PC-3 (cell line): ENCODE measurements at regions not wholly inside any gene's neighbourhood (a gene's known extent, or its start where the extent isn't known, plus 50 kb on each side); places are given as distances from the start of the nearest gene placed in this dataset.
"Not testable (repeated sequence)": the region's sequence is repeated elsewhere in the genome, so short reads cannot be mapped to it uniquely, and the experiment has no call there.

ENCODE experiments used
- ATAC-seq: fragments of 200-7000 bp; cut with Tn5 transposase; 2 replicates; pipeline ENCODE4 v1.9.1; 2020; ENCODE audit warnings: mild to moderate bottlenecking, moderate library complexity
- BruUV-seq: library from RNA; stranded (reverse); fragments of 400-500 nt; replicated peaks from 2 replicates; lab custom pipeline; 2021; lab: Mats Ljungman, UMichigan
- CTCF ChIA-PET: fragments of 300-600 bp; sonication (Branson Sonifier 250); formaldehyde crosslinking; loops from one replicate; lab custom pipeline; 2022; ENCODE audit warnings: antibody characterized with exemption; lab: Charles Lee
- POLR2A ChIA-PET: fragments of 300-600 bp; sonication (Branson Sonifier 250); formaldehyde crosslinking; loops from one replicate; lab custom pipeline; 2022; ENCODE audit warnings: antibody characterized with exemption; ENCODE audit not compliant: unreplicated experiment; lab: Charles Lee
- DNase-seq: peaks from one replicate; pipeline ENCODE4 v3.0.0-alpha.2; 2015
- H2AFZ ChIP-seq: fragments of 300-600 bp; sonication (generic); 2 replicates; pipeline ENCODE4 v1.6.0; 2016; ENCODE audit warnings: antibody characterized with exemption, low read length
- H3F3A ChIP-seq: fragments of 300-600 bp; sonication (generic); one replicate; pipeline ENCODE4 v1.6.0; 2017; ENCODE audit warnings: antibody characterized with exemption, low read length, control low read depth, mild to moderate bottlenecking; ENCODE audit not compliant: unreplicated experiment
- H3K27ac ChIP-seq: fragments of 300-600 bp; sonication (generic); 2 replicates; pipeline ENCODE4 v1.5.1; 2016; ENCODE audit warnings: mild to moderate bottlenecking, low read length
- H3K27me3 ChIP-seq: fragments of 300-600 bp; sonication (generic); 2 replicates; pipeline ENCODE4 v1.6.1; 2016; ENCODE audit warnings: low read length, mixed read lengths
- H3K36me3 ChIP-seq: fragments of 300-600 bp; sonication (generic); 2 replicates; pipeline ENCODE4 v1.6.1; 2016; ENCODE audit warnings: low read depth, mixed run types, low read length, mixed read lengths
- H3K4me1 ChIP-seq: fragments of 300-600 bp; sonication (generic); 2 replicates; pipeline ENCODE4 v1.5.1; 2016; ENCODE audit warnings: low read length; ENCODE audit not compliant: insufficient read depth
- H3K4me2 ChIP-seq: fragments of 300-600 bp; sonication (generic); 2 replicates; pipeline ENCODE4 v1.6.0; 2016; ENCODE audit warnings: low read length
- H3K4me3 ChIP-seq: fragments of 300-600 bp; sonication (generic); 2 replicates; pipeline ENCODE4 v1.5.1; 2016; ENCODE audit warnings: mild to moderate bottlenecking, low read length, mixed read lengths
- H3K79me2 ChIP-seq: fragments of 300-600 bp; sonication (generic); 2 replicates; pipeline ENCODE4 v1.6.1; 2017; ENCODE audit warnings: low read length, mixed read lengths
- H3K9ac ChIP-seq: fragments of 300-600 bp; sonication (generic); 2 replicates; pipeline ENCODE4 v1.6.0; 2016; ENCODE audit warnings: mild to moderate bottlenecking, low read length
- H3K9me2 ChIP-seq: fragments of 300-600 bp; sonication (generic); replicated peaks from 2 replicates; pipeline ENCODE4 v1.6.1; 2016; ENCODE audit warnings: mixed run types, low read length, mixed read lengths
- H3K9me3 ChIP-seq: fragments of 300-600 bp; sonication (generic); 2 replicates; pipeline ENCODE4 v1.6.1; 2016; ENCODE audit warnings: low read length, mixed read lengths
- H4K20me1 ChIP-seq: fragments of 300-600 bp; sonication (generic); 2 replicates; pipeline ENCODE4 v1.6.1; 2016; ENCODE audit warnings: low read length, mixed read lengths
- EZH2 ChIP-seq: fragments of 300-600 bp; sonication (generic); IDR thresholded peaks from one replicate; pipeline ENCODE4 v1.6.1; 2017; ENCODE audit warnings: antibody characterized with exemption, mild to moderate bottlenecking, low read length; ENCODE audit not compliant: unreplicated experiment
- EZH2phosphoT487 ChIP-seq: fragments of 300-600 bp; sonication (generic); IDR thresholded peaks from 2 replicates; pipeline ENCODE4 v1.6.1; 2018; ENCODE audit warnings: mild to moderate bottlenecking, antibody characterized with exemption, low read length, borderline replicate concordance
- intact Hi-C: fragments of 100-400 bp; cut with micrococcal nuclease; formaldehyde crosslinking; loops from 2 replicates; pipeline ENCODE4 v1.9.0; 2023
- TF ChIP-seq, protein P1 (sequence below): fragments of 300-600 bp; sonication (generic); conservative IDR thresholded peaks from 2 replicates; pipeline ENCODE4 v1.5.1; 2017; ENCODE audit warnings: antibody characterized with exemption, low read depth, mild to moderate bottlenecking, low read length

- no peak overlapping the region for H3K27ac ChIP-seq
- H3K36me3 ChIP-seq, result no peaks in the 10 kb centered on the region
- no peaks in the 10 kb centered on the region for H3K9me3 ChIP-seq
- no peak overlapping the region for H2AFZ ChIP-seq
- DNase-seq (no peak), ATAC-seq (no peak)
- H3K4me2 ChIP-seq, result no peak overlapping the region
- CTCF ChIA-PET, result no interaction called here
- no TSS peak for BruUV-seq
- H3F3A ChIP-seq, result no peaks in the 10 kb centered on the region
- intact Hi-C loops, result no loop called here
- no peak for TF ChIP-seq EZH2
- no peak for TF ChIP-seq EZH2phosphoT487
- TF ChIP-seq, protein P1, sequence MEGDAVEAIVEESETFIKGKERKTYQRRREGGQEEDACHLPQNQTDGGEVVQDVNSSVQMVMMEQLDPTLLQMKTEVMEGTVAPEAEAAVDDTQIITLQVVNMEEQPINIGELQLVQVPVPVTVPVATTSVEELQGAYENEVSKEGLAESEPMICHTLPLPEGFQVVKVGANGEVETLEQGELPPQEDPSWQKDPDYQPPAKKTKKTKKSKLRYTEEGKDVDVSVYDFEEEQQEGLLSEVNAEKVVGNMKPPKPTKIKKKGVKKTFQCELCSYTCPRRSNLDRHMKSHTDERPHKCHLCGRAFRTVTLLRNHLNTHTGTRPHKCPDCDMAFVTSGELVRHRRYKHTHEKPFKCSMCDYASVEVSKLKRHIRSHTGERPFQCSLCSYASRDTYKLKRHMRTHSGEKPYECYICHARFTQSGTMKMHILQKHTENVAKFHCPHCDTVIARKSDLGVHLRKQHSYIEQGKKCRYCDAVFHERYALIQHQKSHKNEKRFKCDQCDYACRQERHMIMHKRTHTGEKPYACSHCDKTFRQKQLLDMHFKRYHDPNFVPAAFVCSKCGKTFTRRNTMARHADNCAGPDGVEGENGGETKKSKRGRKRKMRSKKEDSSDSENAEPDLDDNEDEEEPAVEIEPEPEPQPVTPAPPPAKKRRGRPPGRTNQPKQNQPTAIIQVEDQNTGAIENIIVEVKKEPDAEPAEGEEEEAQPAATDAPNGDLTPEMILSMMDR, result no peak
- no peaks in the 10 kb centered on the region for H3K4me1 ChIP-seq
- H3K9me2 ChIP-seq, result no peaks in the 10 kb centered on the region
- H3K27me3 ChIP-seq, result peaks cover 29% of the 10 kb centered on the region
- H3K4me3 ChIP-seq, result no peak overlapping the region
- POLR2A ChIA-PET, result no interaction called here
- no peak overlapping the region for H3K9ac ChIP-seq
- H4K20me1 ChIP-seq, result no peaks in the 10 kb centered on the region
- no peaks in the 10 kb centered on the region for H3K79me2 ChIP-seq
These were observed 483.6 kb downstream of the MN1 start for GRCh38 chr22:27317971-27318428.

DNA sequence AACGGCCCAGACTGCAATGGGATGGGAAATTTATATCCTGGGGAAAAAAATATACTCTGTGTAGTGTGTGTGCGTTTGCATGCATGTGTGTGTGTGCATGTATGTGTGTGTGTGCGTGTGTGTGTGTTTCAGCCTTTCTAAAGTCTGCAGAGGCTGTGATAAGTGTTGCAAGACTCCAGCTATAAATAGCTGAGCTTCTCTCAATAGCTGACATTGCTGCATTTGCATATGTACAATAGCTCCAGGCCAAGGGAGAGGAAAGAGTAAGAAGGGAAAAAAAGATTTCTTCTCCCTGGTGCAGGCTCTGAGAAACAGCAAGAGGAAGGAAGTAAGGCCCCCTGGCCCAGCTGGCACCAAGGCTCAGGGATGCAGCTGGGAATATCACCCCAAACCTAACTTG lies 483.0 kb downstream of the MN1 start:
- intact Hi-C loops, result no loop called here
- Histone ChIP-seq H3K4me3 (no peak overlapping the region), H3K9me3 (no peaks in the 10 kb centered on the region), H3K27me3 (peaks cover 34% of the 10 kb centered on the region), H4K20me1 (no peaks in the 10 kb centered on the region), H3K9ac (no peak overlapping the region), H3K79me2 (no peaks in the 10 kb centered on the region), H3K27ac (no peak overlapping the region), H3K4me1 (no peaks in the 10 kb centered on the region), H3K36me3 (no peaks in the 10 kb centered on the region), H3K4me2 (no peak overlapping the region), H3F3A (no peaks in the 10 kb centered on the region), H3K9me2 (no peaks in the 10 kb centered on the region), H2AFZ (no peak overlapping the region)
- BruUV-seq, result no TSS peak
- ChIA-PET POLR2A (no interaction called here), CTCF (no interaction called here)
- DNase-seq, result no peak
- no peak for ATAC-seq
- no peak for TF ChIP-seq EZH2phosphoT487
- TF ChIP-seq, protein P1, result no peak
- TF ChIP-seq EZH2, result no peak

GRCh38 chr22:27323661-27324060 lies 477.9 kb downstream of the MN1 start:
- no peaks in the 10 kb centered on the region for H3K9me3 ChIP-seq
- H3K9me2 ChIP-seq, result no peaks in the 10 kb centered on the region
- TF ChIP-seq EZH2phosphoT487 (no peak), EZH2 (no peak)
- TF ChIP-seq, protein P1, result no peak
- ChIA-PET POLR2A (no interaction called here), CTCF (no interaction called here)
- no peaks in the 10 kb centered on the region for H4K20me1 ChIP-seq
- H3K36me3 ChIP-seq, result no peaks in the 10 kb centered on the region
- H3K27me3 ChIP-seq, result peaks cover 33% of the 10 kb centered on the region
- no peak overlapping the region for H3K27ac ChIP-seq
- ATAC-seq (no peak), DNase-seq (no peak)
- H3K9ac ChIP-seq, result no peak overlapping the region
- H3K4me3 ChIP-seq, result no peak overlapping the region
- no peaks in the 10 kb centered on the region for H3K79me2 ChIP-seq
- no peak overlapping the region for H3K4me2 ChIP-seq
- no TSS peak for BruUV-seq
- no peaks in the 10 kb centered on the region for H3K4me1 ChIP-seq
- no peak overlapping the region for H2AFZ ChIP-seq
- intact Hi-C loops, result no loop called here
- H3F3A ChIP-seq, result no peaks in the 10 kb centered on the region

- H3K4me1 ChIP-seq, CTCF ChIA-PET, H3K9ac ChIP-seq, ATAC-seq, H3K36me3 ChIP-seq, H3K9me2 ChIP-seq, H3K79me2 ChIP-seq, H3K9me3 ChIP-seq, H3K4me2 ChIP-seq, H3K4me3 ChIP-seq, POLR2A ChIA-PET, H3K27ac ChIP-seq, H4K20me1 ChIP-seq, intact Hi-C loops, H2AFZ ChIP-seq, BruUV-seq, DNase-seq, H3F3A ChIP-seq: not testable (repeated sequence)
- peaks cover 29% of the 10 kb centered on the region for H3K27me3 ChIP-seq
These were observed 476.6 kb downstream of the MN1 start for GRCh38 chr22:27324908-27325307.
